ENCODE measurements at regions not wholly inside any gene's neighbourhood (a gene's known extent, or its start where the extent isn't known, plus 50 kb on each side); places are given as distances from the start of the nearest gene placed in this dataset.

GRCh38 chr17:36818134-36818825 is 119.0 kb upstream of the LHX1 start:
- TF ChIP-seq, protein P1, sequence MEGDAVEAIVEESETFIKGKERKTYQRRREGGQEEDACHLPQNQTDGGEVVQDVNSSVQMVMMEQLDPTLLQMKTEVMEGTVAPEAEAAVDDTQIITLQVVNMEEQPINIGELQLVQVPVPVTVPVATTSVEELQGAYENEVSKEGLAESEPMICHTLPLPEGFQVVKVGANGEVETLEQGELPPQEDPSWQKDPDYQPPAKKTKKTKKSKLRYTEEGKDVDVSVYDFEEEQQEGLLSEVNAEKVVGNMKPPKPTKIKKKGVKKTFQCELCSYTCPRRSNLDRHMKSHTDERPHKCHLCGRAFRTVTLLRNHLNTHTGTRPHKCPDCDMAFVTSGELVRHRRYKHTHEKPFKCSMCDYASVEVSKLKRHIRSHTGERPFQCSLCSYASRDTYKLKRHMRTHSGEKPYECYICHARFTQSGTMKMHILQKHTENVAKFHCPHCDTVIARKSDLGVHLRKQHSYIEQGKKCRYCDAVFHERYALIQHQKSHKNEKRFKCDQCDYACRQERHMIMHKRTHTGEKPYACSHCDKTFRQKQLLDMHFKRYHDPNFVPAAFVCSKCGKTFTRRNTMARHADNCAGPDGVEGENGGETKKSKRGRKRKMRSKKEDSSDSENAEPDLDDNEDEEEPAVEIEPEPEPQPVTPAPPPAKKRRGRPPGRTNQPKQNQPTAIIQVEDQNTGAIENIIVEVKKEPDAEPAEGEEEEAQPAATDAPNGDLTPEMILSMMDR (IDR thresholded peaks at IDR 0.05), result no peak
- H3K4me1 ChIP-seq, result no peaks in the 10 kb centered on the region
- intact Hi-C loops (cut with DNase I), result no loop called here
- H3K27me3 ChIP-seq, result peaks cover 33% of the 10 kb centered on the region
- no peak overlapping the region for H3K27ac ChIP-seq
- H3K4me3 ChIP-seq, result no peak overlapping the region
- H3K36me3 ChIP-seq, result no peaks in the 10 kb centered on the region
- ATAC-seq (no peak), DNase-seq (no peak)
- no peaks in the 10 kb centered on the region for H3K9me3 ChIP-seq

- no peaks in the 10 kb centered on the region for H3K36me3 ChIP-seq
- DNase-seq (no peak), ATAC-seq (no peak)
- intact Hi-C loops (cut with DNase I), result no loop called here
- TF ChIP-seq, protein P1 (IDR thresholded peaks at IDR 0.05), result no peak
- H3K9me3 ChIP-seq, result no peaks in the 10 kb centered on the region
- H3K27me3 ChIP-seq, result peaks cover 51% of the 10 kb centered on the region
- H3K27ac ChIP-seq, result no peak overlapping the region
- H3K4me3 ChIP-seq, result no peak overlapping the region
- H3K4me1 ChIP-seq, result no peaks in the 10 kb centered on the region
Measured at GRCh38 chr17:36823850-36824677, 113.2 kb upstream of the LHX1 start.

GRCh38 chr17:36824678-36825101 is 112.6 kb upstream of the LHX1 start:
- H3K27me3 ChIP-seq, result peaks cover 51% of the 10 kb centered on the region
- no peak overlapping the region for H3K27ac ChIP-seq
- H3K4me3 ChIP-seq, result no peak overlapping the region
- no peaks in the 10 kb centered on the region for H3K36me3 ChIP-seq
- DNase-seq (no peak), ATAC-seq (no peak)
- no peaks in the 10 kb centered on the region for H3K9me3 ChIP-seq
- no peaks in the 10 kb centered on the region for H3K4me1 ChIP-seq
- intact Hi-C loops (cut with DNase I), result no loop called here
- TF ChIP-seq, protein P1 (IDR thresholded peaks at IDR 0.05), result no peak

- intact Hi-C loops (cut with DNase I), result no loop called here
- H3K36me3 ChIP-seq, result no peaks in the 10 kb centered on the region
- ATAC-seq, result no peak
- H3K9me3 ChIP-seq, result no peaks in the 10 kb centered on the region
- TF ChIP-seq, protein P1 (IDR thresholded peaks at IDR 0.05), result no peak
- no peak overlapping the region for H3K27ac ChIP-seq
- H3K4me3 ChIP-seq, result no peak overlapping the region
- H3K27me3 ChIP-seq, result peaks cover 51% of the 10 kb centered on the region
- H3K4me1 ChIP-seq, result no peaks in the 10 kb centered on the region
- no peak for DNase-seq
Measured at GRCh38 chr17:36825113-36825512, 112.2 kb upstream of the LHX1 start.

DNA sequence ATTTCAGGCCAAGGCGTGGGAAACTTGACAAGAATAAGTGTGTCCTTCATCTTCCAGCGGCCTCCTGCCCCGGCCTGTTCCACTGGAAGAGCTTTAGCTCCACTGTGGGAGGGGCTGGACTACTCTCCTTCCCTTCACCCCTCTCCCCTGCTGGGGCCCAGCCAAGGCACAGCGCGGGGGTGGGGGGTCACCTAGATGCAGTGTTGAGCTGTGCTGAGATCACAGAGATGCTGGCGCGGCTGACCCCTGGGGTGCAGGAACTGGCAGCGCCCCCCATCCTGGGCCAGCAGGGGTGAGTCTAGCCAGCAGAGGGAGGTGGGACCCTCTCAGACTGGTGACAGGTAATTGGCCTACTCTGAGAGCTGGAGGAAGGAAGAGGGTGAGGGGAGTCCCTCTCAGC is 111.8 kb upstream of the LHX1 start:
- ATAC-seq (no peak), DNase-seq (no peak)
- H3K27ac ChIP-seq, result no peak overlapping the region
- H3K36me3 ChIP-seq, result no peaks in the 10 kb centered on the region
- H3K9me3 ChIP-seq, result no peaks in the 10 kb centered on the region
- peaks cover 51% of the 10 kb centered on the region for H3K27me3 ChIP-seq
- H3K4me1 ChIP-seq, result no peaks in the 10 kb centered on the region
- H3K4me3 ChIP-seq, result no peak overlapping the region
- intact Hi-C loops (cut with DNase I), result no loop called here
- TF ChIP-seq, protein P1 (IDR thresholded peaks at IDR 0.05), result no peak
